GM18499 (cell line): ENCODE measurements at regions not wholly inside any gene's neighbourhood (a gene's known extent, or its start where the extent isn't known, plus 50 kb on each side); places are given as distances from the start of the nearest gene placed in this dataset.
"Not testable (repeated sequence)": the region's sequence is repeated elsewhere in the genome, so short reads cannot be mapped to it uniquely, and the experiment has no call there.

Experiments used
- ATAC-seq: cut with Tn5 transposase; IDR thresholded peaks from one replicate; pipeline ENCODE4 v1.9.1; 2021; ENCODE audit warnings: moderate number of reproducible peaks; ENCODE audit not compliant: insufficient read depth, unreplicated experiment

- ATAC-seq: no peak
These were observed 453.5 kb downstream of the GADD45G start for GRCh38 chr9:90058182-90058763.

DNA sequence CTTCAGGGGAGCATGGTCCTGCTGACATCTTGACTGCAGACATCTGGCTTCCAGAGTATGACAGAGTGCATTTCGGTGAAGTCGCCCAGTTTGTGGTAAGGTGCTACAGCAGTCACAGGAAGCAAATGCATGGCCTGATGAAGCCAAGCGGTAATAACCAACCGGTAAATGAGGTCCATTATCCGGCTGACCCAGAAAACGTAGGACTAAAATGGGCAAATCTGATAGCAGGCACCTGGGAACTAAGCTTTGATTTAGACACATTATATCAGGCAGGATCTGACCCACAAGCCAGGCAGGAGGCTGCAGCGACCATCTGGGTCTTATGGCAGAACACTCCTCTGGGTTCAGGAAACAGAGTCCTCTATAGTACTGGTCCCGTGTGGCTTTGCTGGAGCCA, 454.6 kb downstream of the GADD45G start:
- no peak for ATAC-seq

DNA sequence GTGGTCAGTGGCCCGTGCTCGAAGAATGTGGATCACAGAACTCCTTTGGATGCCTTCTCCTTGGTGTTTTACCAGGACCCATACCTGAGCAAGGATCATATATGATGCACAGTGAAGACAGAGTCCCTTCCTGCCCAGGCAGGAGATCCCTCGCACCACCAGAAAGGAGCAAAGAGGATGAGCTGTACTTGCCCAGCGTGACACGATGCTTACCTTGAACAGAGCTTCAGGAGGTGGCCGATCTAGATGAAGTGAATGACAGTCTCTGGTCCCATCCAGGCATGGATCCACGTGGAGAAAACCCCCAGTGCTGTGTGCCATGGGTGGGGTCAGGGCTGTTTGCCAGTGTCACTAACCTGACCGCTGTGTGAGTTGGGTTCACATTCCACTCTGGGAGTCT, 455.4 kb downstream of the GADD45G start:
- ATAC-seq: no peak

GRCh38 chr9:90061187-90061586, 456.4 kb downstream of the GADD45G start:
- no peak for ATAC-seq

DNA sequence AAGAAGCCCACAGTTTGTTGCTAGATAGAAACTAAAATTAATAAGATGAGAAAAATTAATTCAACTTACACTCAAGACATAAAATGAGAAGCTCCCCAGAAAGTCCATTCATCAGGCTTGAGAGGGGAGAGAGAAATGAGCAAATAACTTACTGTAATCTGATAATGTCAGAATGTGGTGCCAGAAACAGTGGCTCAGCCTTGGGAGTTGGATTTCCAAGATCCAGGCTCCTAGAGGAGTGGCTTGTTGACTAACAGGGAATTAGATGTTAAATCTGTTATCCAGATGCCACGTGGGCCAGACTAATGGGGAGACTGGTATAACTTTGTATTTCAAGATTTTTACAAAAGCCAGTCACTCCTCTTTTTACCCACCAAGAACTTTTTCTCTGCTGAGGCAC, 458.2 kb downstream of the GADD45G start:
- no peak for ATAC-seq

GRCh38 chr9:90064248-90064647, 459.4 kb downstream of the GADD45G start:
- ATAC-seq: no peak

GRCh38 chr9:90064971-90065370, 460.2 kb downstream of the GADD45G start:
- ATAC-seq: no peak

GRCh38 chr9:90065851-90066250, 461.0 kb downstream of the GADD45G start:
- ATAC-seq: no peak

GRCh38 chr9:90069085-90069484, 464.3 kb downstream of the GADD45G start:
- no peak for ATAC-seq

GRCh38 chr9:90070056-90070455, 465.2 kb downstream of the GADD45G start:
- ATAC-seq: no peak

GRCh38 chr9:90070469-90070868, 465.7 kb downstream of the GADD45G start:
- no peak for ATAC-seq

DNA sequence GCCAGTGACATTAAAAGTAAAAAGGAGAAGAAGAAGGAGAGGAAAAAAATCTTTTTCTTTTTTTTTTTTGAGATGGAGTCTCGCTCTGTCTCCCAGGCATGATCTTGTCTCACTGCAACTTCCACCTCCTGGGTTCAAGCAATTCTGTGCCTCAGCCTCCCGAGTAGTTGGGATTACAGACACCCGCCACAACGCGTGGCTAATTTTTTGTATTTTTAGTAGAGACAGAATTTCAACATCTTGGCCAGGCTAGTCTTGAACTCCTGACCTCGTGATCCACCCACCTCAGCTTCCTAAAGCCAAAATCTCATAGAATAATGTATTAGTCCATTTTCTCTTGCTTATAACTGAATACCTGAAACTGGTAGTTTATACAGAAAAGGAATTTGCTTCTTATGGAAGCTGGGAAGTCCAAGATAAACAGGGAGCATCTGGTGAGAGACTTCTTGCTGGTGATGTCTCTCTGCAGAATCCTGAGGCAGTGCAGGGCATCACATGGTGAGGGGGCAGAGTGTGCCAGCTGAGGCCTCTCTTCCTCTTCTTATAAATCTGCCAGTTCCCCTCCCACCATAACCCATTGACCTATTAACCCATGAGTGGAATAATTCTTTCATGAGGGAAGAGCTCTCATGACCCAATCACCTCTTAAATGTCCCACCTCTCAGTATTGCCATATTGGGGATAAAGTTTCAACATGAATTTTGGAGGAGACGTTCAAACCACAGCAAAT, 466.3 kb downstream of the GADD45G start:
- ATAC-seq: no peak

GRCh38 chr9:90073186-90073945, 468.6 kb downstream of the GADD45G start:
- no peak for ATAC-seq

DNA sequence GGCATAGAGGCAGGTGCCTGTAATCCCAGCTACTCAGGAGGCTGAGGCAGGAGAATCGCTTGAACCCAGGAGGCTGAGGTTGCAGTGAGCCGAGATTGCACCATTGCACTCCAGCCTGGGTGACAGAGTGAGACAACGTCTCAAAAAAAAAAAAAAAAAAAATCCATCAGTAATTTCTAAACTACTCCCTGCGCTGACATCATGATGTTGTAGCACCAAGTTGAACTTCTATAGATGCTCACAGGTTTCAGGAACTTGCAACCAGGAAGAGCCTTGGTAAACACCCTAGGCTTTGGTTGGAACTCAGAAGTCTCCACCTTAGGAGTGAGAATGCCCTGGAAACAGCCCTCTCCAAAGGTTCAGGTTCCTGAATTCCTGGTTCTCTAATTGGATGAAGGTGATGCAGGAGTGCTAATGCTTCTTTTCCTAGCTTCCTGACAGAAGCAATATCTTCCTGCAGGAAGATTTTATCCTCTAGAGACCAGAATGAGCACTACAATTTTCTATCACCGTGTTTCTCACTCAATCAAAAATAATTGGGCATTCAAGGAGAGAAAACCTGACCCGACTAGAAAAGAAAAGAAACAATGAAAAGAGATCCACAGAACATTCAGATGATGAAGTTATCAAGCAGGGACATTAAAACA, 469.6 kb downstream of the GADD45G start:
- ATAC-seq: no peak

- not testable (repeated sequence) for ATAC-seq
These were observed 472.8 kb downstream of the GADD45G start for GRCh38 chr9:90077598-90077997.

GRCh38 chr9:90078988-90079421, 474.2 kb downstream of the GADD45G start:
- ATAC-seq: no peak

DNA sequence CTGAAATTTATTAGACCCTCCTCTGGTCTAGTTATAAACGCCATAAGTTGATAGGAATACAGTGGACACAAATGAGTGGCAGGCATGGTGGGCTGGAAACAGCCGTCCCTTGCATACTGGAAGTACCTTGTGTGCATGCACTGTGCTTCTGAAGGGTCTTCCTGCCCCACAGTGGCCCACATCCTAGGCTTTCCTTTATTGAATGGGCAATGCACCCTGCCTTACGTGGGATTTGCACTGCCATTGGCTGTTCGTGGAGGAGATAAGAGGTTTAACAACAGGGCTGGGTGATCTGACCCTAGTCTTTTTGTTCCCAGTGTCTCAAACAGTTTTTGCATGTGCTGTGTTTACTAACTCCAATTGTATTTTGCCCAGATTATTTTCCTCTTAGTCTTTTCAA, 480.8 kb downstream of the GADD45G start:
- no peak for ATAC-seq

DNA sequence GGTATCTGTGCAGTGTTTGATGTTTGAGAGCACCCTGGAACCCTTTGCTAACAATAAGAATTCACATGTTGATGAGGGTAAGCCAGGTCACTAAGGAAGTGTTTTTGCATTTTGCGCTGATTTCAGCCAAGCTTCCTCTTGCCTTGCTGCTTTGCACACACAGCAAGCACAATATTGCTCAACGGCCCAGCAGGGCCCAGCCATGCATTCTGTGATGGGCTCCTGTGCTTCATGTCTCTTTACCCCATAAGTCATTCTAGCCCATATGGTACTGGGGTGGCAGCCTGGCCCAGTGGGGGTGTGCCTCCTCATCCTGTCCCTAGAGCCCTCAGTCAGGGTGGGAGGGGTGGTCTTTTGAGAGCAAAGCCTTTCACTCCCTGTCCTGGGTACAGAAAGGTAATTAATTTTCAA, 481.3 kb downstream of the GADD45G start:
- ATAC-seq: no peak

- ATAC-seq: no peak
These were observed 483.6 kb downstream of the GADD45G start for GRCh38 chr9:90088434-90088833.

- no peak for ATAC-seq
These were observed 484.0 kb downstream of the GADD45G start for GRCh38 chr9:90088856-90089255.

DNA sequence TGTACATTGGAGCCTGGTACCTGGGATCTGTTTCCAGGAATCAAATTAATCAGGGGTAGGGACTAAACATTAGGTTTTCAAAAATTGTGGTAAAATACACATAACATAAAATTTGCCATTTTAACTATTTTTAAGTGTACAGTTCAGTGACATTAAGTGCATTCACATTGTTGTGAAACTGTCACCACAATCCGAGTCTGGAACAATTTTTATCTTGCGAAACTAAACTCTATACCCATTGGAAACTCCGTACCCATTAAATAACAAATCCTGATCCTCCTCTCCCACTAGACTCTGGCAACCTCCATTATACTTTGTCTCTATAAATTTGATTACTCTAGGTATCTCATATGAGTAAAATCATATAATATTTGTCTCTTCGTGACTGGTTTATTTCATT, 486.2 kb downstream of the GADD45G start:
- ATAC-seq: no peak
